ENCODE measurements at regions not wholly inside any gene's neighbourhood (a gene's known extent, or its start where the extent isn't known, plus 50 kb on each side); places are given as distances from the start of the nearest gene placed in this dataset.

DNA sequence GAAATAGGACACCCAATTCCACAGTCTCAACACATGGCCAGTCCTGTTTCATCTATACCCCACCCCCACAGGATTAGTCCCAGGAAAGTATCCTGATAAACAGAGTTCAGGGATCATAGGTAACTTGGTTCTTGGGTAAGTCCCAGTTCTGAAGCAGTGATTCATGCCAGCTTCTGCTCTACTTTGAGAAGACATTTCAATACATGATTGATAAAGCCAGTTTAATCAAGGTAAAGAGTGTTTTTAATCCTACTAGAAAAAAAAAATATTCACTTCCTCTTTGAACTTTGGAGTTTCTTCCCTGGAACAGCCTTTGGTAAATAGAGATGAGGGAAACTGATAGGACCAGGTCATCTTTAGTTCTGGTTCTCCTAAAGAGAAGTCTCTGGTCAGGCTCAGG lies 142.4 kb downstream of the TLR5 start:
- DNase-seq (no peak), ATAC-seq (no peak)

DNA sequence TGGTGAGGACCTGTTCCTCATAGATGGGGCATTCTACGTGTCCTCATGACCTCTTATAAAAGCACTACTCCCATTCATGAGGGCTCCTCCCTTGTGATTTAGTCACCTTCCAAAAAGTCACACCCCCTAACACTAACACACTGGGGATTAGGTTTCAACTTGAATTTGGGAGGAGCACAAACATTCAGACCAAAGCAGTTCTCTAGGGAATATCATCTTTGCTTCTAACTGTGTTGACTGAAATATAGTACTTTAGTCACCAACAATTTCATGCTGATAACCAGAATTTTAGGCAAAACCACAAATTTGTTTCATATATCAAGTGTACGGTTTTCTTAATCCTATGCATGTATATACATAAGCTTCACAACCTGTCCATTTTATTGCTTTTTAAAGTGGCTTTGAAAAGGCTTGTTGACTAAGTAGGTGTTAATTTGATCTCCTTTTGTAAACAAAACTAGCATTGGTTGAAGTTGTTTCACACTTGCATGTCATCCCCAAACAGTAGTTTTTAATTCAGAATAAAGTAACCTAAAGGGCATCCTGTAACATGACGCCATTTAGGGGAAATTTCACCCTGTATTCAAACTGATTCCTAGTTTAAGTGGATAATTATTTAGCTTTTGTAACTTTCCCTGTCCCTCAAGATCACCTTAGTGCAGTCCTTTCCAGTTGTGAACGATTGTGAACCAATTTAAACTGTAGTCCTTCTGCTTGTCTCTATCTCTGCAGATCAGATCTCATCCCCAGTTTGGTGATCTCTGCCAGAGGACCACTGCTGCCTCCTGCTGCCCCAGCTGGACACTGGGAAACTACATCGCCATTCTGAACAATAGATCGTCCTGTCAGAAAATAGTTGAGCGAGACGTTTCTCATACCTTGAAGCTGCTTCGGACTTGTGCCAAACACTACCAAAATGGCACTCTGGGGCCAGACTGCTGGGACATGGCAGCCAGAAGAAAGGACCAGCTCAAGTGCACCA lies 141.1 kb downstream of the TLR5 start:
- ATAC-seq (no peak), DNase-seq (no peak)

DNA sequence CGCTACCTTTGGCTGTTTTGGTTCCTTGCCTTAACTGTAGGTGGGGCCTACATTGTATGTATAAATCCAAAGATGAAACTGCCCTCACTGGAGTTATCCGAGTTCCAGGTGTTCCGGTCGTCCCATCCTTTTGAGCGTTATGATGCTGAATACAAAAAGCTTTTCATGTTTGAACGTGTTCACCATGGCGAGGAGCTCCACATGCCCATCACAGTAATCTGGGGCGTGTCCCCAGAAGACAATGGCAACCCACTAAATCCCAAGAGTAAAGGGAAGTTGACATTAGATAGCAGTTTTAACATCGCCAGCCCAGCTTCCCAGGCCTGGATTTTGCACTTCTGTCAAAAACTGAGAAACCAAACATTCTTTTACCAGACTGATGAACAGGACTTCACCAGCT lies 139.5 kb downstream of the TLR5 start:
- DNase-seq (no peak), ATAC-seq (no peak)

DNA sequence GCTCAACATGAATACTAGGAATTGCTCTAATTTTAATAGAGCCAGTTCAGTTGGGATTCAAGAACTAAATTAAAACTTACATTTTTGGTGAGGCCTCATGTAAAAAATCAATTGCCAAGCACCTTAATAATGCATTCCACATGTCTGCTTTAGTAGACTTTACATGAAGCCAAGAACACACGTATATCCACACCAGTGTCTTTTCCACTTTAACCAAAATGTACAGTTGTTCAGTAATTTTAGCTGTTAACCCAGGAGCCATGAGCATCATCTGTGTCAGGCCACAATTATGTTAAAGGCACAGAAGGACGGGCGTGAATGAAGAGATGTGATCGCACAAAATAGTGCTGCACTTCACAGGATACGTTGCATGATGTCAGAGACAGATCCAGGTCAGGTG lies 136.7 kb downstream of the TLR5 start:
- no peak for ATAC-seq
- DNase-seq: no peak

DNA sequence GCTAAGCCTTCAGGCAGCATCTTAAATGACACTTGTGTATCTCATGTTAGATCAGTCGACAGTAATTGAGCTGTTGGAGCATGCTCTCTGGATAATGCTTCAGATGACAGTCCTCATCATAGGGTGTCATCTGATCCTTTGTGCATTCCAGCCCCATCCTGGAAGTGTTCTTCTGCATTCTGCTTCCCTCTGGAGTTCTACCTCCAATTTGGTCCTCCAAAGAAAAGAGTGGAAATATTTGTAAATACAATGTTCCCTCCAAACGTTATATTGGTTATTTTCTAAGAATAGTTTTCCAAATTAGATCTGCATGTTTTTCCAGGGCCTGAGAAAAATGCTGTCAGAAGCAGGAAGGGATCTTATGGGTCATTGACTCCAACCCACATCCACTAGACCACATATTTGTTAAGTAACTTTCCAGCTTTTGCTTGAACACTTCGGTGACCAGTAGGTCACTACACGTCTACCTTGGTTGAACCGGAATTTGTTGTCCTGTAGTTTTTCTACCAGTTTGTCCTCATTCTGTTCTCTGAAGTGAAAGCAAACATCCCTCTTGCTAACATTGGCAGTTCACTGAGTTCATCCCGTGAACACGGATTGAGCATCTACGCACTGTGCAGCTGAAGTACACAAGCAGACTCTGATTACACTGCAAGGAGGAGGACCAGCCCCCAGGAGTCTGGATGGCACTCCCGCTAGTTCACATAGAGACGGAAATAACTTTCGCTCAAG lies 136.0 kb downstream of the TLR5 start:
- ATAC-seq (no peak), DNase-seq (no peak)

DNA sequence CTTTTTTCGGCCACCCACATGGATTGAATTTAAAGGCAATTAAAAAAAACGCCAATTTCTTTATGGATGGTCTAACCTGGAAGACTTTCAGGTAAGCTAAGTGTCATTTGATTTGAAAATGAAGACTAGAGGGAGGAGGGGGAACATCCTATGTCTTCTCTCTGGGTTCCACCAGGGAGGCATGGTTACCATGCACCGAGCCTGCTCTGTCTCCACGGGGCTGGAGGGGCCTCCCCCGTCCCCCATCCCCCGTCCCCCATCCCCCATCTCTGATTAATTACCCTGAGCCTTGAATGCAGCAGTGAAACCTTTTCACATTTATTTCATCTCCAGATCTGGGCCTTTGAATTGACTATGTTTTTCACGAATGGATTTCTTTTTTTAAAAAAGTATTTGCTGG lies 135.1 kb downstream of the TLR5 start:
- DNase-seq (no peak), ATAC-seq (no peak)

DNA sequence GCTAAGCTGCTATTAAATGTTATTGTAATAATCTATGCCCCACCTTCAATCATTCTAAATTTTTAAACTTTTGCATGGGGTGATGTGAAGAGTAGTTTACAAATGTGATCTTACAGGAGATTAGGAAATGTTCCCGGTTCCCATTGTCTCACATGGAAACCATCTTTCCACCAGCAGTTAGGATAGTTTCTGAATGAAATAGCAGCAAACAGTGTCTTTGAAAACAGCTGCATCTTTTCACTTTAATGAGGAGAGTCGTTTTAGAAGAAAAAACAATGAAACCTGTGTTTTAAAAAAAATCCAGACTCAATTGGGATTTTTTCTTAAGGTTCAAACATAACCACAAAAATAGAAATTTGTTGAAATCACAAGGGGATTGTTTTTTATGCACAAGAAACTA lies 134.2 kb downstream of the TLR5 start:
- ATAC-seq (no peak), DNase-seq (no peak)

DNA sequence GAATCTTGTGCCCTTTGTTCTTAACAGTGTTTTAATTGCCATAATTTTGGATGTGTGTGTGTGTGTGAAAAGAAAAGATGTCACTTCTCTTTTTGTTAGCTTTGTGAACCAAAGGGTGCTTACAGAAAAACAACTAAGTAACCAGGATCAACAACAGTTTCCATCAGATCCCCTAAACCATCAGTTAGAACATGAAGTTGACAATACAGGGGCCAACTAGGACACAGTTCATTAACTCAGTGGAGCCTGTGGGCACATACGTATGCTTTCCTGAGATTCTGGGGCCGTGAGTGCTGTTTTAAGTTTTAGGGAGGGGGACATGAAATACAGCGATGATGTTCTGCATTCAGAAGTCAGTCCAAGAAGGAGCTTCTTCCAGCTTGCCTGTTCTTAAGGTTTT lies 133.6 kb downstream of the TLR5 start:
- no peak for DNase-seq
- ATAC-seq: no peak

DNA sequence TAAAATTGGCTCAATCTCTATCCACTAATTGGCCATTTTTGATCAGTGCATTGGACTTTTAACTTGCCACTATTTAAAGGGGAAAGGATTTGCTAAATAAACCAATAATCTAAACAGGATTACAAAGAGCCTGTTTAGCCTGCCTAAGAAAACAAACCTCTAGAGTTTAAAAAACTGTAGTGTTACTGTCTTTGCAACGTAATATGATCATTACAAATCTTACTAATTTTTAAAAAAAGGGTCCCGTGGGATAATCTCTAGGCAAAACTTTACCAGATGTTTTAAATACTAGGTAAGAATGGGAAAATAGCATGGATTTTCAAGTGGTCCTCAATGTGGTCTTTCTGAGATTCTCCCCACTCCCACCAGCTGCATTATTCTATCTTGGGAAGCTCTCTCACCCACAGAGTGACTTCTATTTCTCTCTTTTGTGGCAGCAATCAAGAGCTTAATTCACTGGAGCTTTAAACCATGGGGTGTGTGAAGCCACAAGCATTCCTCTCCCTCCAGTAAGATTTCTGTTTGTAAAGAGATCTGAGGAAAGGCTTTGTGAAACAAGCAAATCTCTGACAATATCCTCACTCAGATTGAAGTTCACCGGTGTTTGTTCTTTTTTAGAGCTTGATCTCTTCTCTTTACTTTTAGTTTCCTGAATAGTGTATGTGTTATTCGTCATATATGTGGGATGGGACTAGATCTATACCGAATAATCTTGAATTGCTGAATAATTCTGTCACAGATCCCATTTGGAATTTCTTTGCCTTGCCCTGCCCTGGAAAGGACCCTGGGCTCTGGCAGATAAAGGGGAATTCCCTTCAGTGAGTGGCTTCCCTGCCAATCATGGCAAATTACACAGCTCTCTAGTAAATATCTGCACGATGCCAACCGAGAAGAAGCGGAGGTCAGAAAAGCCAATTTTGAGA lies 132.2 kb downstream of the TLR5 start:
- no peak for ATAC-seq
- no peak for DNase-seq

DNA sequence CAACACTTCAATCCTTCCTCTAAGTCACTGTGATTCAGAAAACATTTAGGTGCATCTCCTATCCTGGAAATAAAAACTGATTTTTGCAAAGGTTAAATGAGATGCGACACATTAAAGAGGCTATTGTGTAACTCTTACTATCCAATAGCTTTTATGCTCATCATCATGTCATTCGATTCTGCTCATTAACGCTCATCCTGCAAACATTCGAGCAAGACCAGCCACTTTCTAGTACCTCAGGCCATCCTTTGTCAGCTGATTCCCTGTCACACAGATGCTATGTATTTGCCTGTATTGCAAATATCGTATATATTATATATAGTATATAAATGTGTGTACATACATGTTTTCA lies 131.6 kb downstream of the TLR5 start:
- no peak for DNase-seq
- ATAC-seq: no peak

DNA sequence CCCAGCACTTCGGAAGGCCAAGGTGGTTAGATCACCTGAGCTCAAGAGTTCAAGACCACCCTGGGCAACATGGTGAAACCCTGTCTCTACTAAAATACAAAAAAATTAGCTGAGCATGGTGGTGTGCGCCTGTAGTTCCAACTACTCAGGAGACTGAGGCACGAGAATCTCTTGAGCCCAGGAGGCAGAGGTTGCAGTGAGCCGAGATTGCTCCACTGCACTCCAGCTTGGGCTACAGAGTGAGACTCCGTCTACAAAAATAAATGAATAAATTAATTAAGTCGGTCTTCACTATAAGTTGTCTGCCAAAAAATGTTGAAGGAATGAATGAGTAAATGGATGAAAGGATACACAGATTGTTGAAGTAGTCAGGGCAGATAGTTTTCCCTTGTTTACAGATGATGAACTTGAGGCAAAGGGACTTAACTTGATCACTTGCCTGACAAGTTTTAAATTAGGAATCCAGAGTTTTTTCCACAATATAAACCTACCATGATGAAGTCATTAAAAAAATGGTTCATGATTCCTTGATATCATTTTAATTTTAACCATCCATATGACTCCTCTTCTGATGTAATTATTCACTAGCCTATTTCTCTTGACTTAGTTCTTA lies 130.8 kb downstream of the TLR5 start:
- DNase-seq: no peak

DNA sequence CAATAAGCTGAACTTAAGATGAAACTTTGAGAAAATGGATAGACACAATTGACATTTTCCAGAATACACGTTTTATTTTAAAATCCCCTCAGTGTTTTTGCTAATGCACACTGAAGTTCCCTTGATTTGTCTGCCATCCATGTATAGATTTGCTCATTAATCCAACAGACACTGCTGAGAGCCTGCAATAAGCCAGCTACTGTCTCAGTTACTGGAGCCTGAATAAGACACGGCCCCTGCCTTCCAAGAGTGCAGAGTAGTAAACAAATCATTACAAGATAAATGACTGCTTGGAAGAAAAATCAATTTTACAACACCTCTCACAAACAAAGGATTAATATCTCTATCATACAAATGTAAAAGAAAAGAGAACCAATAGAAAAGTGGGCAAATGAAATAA lies 130.1 kb downstream of the TLR5 start:
- DNase-seq: no peak

More for the DNA sequence above, 130.8 kb downstream of the TLR5 start:
- no peak for ATAC-seq

DNA sequence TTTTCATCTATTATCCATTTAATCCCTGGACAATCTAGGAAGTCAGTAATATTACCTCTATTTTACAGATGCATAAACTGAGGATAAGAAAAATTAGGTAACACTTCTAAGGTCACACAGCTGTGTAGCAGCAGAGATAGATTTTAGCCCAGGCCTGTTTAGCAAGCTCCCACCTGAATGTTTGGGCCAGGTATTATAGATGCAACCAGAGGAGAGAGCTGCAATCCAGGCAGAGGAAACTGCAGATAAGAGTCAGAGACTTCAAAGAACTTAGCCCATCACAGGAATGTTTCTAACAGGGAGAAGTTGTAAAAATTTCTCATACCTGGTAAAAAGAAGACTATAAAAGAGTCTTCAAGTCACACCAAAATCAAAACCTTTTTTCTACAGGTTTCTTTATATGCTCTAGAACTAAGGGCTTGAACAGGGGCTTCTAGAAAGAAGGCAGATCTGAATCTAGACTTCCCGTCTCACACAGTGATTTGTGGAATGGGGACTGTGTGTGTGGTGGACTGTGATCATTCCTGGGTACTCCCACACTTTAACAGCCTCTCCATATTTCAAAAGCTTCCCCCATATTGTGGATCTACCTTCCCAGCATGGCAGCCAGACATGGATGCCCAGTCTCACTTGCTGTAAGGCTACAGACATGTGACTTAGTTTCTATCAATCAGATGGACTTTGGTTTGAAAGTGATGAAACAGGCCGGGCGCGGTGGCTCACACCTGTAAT lies 128.7 kb downstream of the TLR5 start:
- DNase-seq (no peak), ATAC-seq (no peak)

More for the DNA sequence above, 130.1 kb downstream of the TLR5 start:
- no peak for ATAC-seq

DNA sequence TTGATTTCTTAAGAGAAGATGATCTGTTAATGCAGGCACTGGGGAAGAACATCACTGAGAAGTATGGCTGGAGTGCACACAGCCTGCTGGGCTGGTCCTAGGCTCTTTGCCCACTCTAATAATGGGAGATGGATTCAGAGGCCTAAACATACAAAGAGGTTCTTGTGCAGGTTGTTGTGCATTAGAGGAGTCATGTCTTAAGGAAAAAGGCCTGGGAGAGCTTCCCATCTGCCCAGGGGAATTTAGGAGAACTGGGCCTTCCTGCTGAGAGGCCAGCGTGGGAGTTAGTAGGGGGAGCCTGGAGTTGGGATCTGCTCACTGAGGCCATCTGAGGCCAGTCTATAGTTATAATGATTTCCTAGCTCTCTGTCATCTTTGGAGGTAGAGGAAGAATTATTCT lies 126.7 kb downstream of the TLR5 start:
- no peak for ATAC-seq
- DNase-seq: no peak

DNA sequence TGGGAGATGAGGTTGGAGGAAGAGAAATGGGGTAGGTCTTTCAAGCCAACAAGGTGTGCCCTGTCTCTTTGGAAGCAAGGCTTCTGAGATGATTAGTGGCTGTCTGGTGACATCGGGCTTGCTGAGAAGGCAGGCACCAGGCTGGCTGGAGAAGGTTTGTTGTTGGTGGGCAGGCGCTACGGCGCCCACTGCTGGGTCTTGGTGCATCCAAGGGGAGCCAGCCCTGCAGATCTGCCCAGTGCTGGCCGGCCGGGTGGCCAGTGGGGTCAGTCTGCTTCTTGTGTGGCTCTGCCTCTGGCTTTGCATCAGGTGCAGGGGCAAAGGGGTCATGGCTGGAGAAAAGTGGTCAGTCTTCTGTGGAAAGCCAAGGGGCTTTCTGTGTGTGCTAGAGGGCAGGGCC lies 126.2 kb downstream of the TLR5 start:
- ATAC-seq: no peak
- no peak for DNase-seq

DNA sequence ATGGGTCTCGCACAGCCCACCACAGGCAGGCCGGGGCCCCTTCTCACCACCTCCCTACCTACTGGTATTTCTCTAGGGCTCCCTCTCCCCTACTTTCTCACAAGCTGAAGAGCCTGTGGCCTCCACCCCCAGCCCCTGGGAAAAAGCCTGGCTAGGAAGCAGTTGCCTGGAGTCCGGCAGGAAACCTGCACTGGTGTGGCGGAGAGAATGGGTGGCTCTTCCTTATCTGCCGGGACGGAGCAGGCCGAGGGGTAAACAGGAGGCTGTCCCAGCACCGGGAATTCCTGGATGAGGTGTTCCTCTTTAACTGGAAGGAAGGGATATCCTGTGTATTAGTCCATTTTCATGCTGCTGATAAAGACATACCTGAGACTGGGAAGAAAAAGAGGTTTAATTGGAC lies 125.8 kb downstream of the TLR5 start:
- no peak for DNase-seq
- ATAC-seq: no peak

DNA sequence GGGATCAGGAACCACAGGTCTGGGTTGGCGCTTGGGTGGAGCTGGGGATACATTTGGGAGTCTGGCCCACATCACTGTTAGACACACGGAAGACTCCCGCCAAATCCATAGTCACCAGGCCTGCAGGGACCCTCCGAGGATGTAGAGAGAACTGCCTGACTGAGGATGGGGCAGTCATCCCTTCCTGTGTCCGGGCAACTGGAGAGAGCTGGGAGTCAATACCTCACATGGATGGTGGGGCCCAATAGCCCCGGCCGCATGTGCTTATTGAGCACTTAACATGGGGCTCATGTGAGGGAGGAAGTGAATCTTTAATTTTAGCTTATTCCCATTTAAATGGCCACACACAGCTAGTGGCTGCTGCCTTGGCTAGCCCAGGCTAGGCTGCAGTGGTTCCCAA lies 124.5 kb downstream of the TLR5 start:
- DNase-seq (no peak), ATAC-seq (no peak)

DNA sequence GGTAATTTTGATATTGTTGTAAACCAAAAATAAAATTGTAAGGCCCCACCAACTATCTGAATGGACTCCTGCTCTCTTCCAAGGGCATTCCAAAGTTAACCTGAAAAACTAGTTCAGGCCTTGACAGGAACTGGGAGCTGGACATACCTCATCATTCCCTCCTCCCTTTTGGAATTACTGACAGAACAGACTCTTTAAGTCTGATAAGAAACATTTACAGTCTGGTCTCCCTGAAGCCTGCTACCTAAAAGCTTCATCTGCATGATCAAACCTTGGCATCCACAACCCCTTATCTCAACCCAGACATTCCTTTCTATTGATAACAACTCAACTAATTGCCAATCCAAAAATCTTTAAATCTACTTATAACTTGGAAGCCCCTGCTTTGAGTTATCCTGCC lies 123.8 kb downstream of the TLR5 start:
- ATAC-seq (no peak), DNase-seq (no peak)

DNA sequence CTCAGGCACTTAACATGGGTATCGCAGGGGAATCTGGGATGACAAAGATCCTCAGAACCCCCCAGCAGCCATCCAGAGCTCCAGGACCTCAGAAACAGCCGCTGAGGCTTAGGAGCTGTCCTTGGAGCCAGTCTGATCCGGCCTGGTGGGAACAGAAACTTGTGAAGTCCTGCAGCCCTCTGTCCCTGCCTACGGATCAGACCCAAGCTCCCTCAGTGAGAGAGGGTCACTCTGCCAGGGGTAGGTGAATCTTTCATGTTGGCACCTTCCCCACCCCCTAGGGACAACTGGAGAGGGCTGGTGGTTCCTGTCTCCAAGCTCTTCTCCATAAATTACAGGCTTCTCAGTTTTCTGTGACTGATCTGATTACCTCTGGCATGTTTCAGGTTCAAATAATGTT lies 122.3 kb downstream of the TLR5 start:
- DNase-seq (no peak), ATAC-seq (no peak)

DNA sequence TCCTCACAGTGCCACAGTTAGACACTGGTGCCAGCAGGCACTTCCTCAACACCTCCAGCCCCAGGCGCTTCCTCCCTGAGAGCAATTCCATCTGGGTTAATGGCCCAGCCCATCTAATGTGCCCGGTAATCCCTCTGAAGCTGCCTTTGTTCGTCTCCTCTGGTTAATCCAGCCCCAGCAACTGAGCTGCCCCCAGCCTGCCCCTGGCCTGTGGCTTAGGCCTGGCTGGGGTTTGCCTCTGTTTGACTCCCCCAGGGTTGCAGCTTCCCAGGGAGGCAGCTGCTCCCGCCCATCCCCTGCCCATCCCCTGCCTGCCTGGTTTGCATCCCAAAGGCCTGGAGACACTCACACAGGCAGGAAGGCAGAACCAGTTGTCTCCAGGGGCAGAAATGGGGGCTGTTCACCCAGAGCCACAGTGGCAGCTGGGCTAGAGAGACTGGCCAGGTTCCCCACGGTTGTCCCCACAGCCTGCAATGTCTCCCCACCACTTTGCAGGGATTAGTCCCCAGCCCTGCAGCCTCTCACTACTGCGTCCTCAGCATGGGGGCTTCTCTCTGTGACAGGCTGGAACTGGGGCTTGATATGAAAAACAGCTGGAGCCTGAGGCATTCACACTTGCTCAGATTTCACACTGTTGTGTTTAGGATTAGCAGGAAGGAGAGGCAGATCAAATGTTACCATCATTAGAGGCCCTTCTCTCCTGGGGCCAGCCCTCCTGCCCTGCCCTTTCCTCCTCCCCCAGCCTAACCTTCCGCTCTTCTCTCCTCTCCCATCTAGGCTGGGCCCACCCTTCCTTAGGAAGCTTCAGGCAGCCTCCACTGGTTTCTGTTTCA lies 120.2 kb downstream of the TLR5 start:
- ATAC-seq: no peak
- DNase-seq: no peak
